ENCODE measurements at regions not wholly inside any gene's neighbourhood (a gene's known extent, or its start where the extent isn't known, plus 50 kb on each side); places are given as distances from the start of the nearest gene placed in this dataset.

DNA sequence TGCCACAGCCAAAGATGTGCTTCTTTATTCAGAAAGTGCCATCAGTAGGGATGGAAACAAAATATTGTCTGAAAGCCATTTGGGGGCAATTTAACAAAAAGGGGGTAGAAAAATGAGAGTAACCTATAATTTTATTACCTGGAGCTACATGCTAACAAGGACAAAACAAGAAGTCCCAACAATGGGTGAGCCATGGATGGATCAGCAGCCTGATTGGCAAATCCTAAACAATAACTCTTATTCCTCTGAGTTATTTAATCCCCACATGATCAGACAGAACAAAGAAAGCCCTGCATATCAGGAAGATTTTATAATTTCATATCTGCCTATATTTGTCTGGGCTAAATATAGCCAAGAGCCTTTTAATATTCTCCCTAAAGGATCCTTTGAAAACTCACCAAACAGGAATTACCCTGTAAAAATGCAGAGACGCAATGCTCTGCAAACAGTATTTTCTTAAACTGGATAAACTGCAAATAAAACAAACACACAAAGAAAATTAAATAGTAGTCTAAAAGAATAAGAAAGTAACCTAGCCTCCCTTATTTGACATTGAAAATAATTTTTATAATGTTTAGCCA is 483.4 kb downstream of the ZNF608 start:
- no peak for DNase-seq (ENCODE audit: low spot score)

DNA sequence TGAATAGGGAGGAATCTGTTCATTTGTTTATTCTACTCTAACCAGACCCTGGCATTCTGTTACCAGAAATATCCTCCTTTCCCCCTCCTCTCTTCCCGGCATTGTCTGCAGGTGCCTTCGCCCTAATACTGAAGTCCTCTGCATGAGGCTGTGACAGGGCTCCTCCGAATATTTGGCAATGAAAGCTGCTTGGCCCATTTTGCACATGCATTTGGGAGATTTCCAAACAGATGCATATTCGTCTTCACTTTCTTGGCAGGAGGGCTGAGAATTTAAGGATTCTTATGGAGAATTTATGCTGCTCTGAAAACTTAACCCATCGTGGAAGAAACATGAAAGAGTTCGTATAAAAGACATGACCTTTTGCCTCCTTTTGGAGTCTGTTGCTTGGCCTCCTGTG is 484.0 kb downstream of the ZNF608 start:
- no peak for DNase-seq (ENCODE audit: low spot score)

- DNase-seq (ENCODE audit: low spot score), result no peak
Observed at GRCh38 chr5:124261848-124262247, 484.6 kb downstream of the ZNF608 start.

- no peak for DNase-seq (ENCODE audit: low spot score)
Observed at GRCh38 chr5:124260921-124261515, 485.4 kb downstream of the ZNF608 start.

GRCh38 chr5:124259017-124259416 is 487.4 kb downstream of the ZNF608 start:
- DNase-seq (ENCODE audit: low spot score), result no peak

GRCh38 chr5:124257048-124257447 is 489.4 kb downstream of the ZNF608 start:
- DNase-seq (ENCODE audit: low spot score), result no peak

DNA sequence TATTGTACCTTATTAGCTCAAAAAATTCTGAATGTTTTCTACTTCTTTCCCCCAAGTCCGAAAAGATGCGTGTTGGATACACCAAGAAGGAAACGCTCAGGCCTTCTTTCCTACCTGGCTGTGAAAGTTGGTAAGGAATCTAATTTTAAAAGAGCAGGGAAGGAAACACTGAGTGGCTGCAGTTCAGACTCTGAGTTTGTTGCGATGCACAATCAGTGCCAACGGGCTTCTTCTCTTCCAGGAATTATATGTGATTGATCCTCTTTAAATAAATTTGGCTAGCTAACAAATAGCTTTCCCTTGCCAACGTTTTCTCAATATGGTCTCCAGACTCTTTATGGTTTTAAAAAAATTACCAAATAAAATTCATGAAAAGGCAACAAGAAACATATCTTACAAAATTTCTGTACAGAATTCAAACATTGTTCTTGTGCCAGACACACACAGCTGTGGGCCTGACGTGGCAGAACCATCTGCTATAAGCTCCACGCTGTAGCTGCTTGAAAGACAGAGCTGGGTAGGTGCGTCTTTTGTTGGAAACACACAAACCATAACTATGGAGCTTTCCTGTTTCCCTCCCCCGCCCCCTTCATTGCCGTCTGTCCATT is 493.1 kb downstream of the ZNF608 start:
- no peak for DNase-seq (ENCODE audit: low spot score)

- no peak for DNase-seq (ENCODE audit: low spot score)
Observed at GRCh38 chr5:124252747-124253146, 493.7 kb downstream of the ZNF608 start.

- DNase-seq (ENCODE audit: low spot score), result no peak
Observed at GRCh38 chr5:124252191-124252638, 494.2 kb downstream of the ZNF608 start.

DNA sequence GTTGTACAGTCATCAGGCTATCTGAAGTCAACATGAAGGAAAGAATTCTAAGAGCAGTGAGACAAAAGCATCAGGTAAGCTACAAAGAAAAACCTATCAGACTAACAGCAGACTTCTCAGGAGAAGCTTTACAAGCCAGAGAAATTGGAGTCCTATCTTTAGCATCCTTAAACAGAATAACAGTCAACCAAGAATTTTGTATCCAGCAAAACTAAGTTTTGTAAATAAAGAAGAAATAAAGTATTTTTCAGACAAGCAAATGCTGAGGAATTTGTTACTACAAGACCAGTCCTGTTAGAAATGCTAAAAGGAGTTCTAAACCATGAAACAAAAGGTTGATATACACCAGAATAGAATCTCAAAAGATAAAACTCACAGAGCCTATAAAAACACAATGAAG is 501.2 kb downstream of the ZNF608 start:
- no peak for DNase-seq (ENCODE audit: low spot score)

DNA sequence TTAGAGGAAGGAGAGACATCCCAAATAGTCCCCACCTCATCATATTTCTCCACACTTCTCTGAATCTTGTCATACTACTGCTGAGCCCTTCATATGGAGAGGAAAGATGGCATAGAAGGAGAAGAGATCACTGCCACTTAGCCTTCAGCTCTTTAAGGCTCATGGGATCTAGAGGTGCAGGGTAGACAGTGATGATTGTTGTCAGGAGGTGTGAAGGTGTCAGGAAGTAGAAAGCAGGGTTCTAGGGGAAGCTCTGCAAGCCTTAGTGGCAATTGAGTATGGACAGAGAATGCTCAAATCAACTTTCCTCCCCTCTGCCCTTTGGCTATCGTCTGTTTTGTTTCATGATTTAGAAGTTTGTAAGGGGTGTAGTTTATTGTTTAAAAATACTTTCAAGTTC is 505.7 kb downstream of the ZNF608 start:
- DNase-seq (ENCODE audit: low spot score), result no peak

GRCh38 chr5:124239572-124239971 is 506.9 kb downstream of the ZNF608 start:
- DNase-seq (ENCODE audit: low spot score), result no peak

- DNase-seq (ENCODE audit: low spot score), result no peak
Observed at GRCh38 chr5:124238350-124238749, 508.1 kb downstream of the ZNF608 start.

DNA sequence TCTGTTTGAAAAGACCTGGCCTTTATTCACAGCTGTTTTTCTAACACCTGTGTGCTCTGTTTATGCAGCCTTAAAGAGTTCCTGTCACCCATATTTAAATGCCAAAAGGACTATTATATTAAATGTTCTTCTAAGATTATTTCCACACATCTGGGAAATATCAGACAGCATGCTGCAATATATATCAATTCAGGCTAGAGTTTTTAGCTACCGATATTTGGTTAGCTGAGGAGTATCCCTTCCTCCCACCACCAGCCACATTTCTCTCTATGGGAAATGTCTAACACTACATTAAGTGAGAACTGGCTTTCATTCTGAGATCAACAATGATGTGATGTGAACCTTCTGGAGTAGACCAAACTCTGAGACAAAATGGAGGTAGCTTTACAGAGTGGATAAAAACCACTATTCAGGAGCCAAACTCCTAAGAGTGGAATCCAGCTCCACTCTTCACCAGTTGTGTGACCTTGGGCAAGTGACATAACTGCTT is 509.2 kb downstream of the ZNF608 start:
- no peak for DNase-seq (ENCODE audit: low spot score)

- DNase-seq (ENCODE audit: low spot score), result no peak
Observed at GRCh38 chr5:124236361-124237205, 509.9 kb downstream of the ZNF608 start.

GRCh38 chr5:124235576-124235975 is 510.9 kb downstream of the ZNF608 start:
- no peak for DNase-seq (ENCODE audit: low spot score)

GRCh38 chr5:124234770-124235562 is 511.5 kb downstream of the ZNF608 start:
- no peak for DNase-seq (ENCODE audit: low spot score)

GRCh38 chr5:124234022-124234769 is 512.2 kb downstream of the ZNF608 start:
- DNase-seq (ENCODE audit: low spot score), result no peak

DNA sequence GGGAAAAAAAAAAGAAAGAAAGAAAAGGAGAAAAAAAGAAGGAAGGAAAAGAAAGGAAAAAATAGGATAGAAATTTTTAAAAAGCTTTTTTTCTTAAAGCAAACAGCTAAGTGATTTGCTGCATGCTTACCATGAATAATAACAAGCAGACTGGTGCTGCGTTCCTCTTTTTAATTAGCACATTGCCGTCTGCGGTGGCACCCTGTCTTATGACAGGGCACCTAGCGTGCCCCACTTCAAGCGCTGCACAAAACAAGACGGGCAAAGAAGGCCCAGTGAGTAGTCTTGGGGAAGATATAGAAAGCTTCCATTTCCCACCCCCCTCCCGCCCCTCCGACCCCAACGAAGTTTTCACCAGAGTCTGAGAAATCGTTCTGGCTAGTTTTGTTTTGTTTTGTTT is 513.9 kb downstream of the ZNF608 start:
- DNase-seq (ENCODE audit: low spot score), result no peak

GRCh38 chr5:124231802-124232201 is 514.6 kb downstream of the ZNF608 start:
- no peak for DNase-seq (ENCODE audit: low spot score)

- DNase-seq (ENCODE audit: low spot score), result no peak
Observed at GRCh38 chr5:124231230-124231629, 515.2 kb downstream of the ZNF608 start.

Data from ecto neural progenitor cell (in vitro differentiated cells).